Liver (tissue), 8 donors: ENCODE measurements at regions not wholly inside any gene's neighbourhood (a gene's known extent, or its start where the extent isn't known, plus 50 kb on each side); places are given as distances from the start of the nearest gene placed in this dataset.

Experiments used
- DNase-seq: peaks from one replicate; pipeline ENCODE4 v3.0.0-alpha.2; 2017; ENCODE audit warnings: low spot score
- H3K27ac ChIP-seq, 2 donors: one replicate each; pipeline ENCODE4 v1.7.0; 2013; ENCODE audit warnings: inconsistent platforms in 2 of 2, low read length in 2 of 2, control low read depth in 1 of 2, low read depth in 1 of 2, mild to moderate bottlenecking in 1 of 2
- H3K27me3 ChIP-seq, 4 donors: one replicate each; pipeline versions ENCODE4 v1.6.1 to v1.7.0; 2013; ENCODE audit warnings: low read length in 3 of 4, inconsistent platforms in 1 of 4, mild to moderate bottlenecking in 1 of 4, moderate library complexity in 1 of 4; ENCODE audit not compliant: control insufficient read depth in 4 of 4, insufficient read depth in 4 of 4
- H3K36me3 ChIP-seq, 4 donors: one replicate each; pipeline versions ENCODE4 v1.6.1 to v1.7.0; 2013; ENCODE audit warnings: low read length in 3 of 4, mild to moderate bottlenecking in 3 of 4, low read depth in 1 of 4, moderate library complexity in 1 of 4; ENCODE audit not compliant: control insufficient read depth in 4 of 4, insufficient read depth in 3 of 4
- H3K4me1 ChIP-seq, 4 donors: one replicate each; pipeline versions ENCODE4 v1.6.1 to v1.7.0; 2013; ENCODE audit warnings: low read length in 3 of 4, mild to moderate bottlenecking in 3 of 4, moderate library complexity in 1 of 4; ENCODE audit not compliant: control insufficient read depth in 4 of 4, insufficient read depth in 4 of 4
- H3K4me3 ChIP-seq, 3 donors: one replicate each; pipeline versions ENCODE4 v1.6.1 to v1.7.0; 2013; ENCODE audit warnings: low read length in 3 of 3, control low read depth in 1 of 3, low read depth in 1 of 3, mild to moderate bottlenecking in 1 of 3
- H3K9ac ChIP-seq, 2 donors: one replicate each; pipeline ENCODE4 v1.7.0; 2013; ENCODE audit warnings: low read length in 2 of 2, mild to moderate bottlenecking in 2 of 2, moderate library complexity in 2 of 2, control low read depth in 1 of 2, low read depth in 1 of 2
- H3K9me3 ChIP-seq, 4 donors: one replicate each; pipeline versions ENCODE4 v1.6.1 to v1.7.0; 2013; ENCODE audit warnings: low read length in 3 of 4; ENCODE audit not compliant: control insufficient read depth in 4 of 4
- ATF3 ChIP-seq: IDR thresholded peaks from 2 replicates; pipeline ENCODE4 v1.6.1; 2016; ENCODE audit warnings: antibody characterized with exemption
- CTCF ChIP-seq: fragments of 150-350 bp; IDR thresholded peaks from 2 replicates; pipeline ENCODE4 v1.5.1; 2017; ENCODE audit warnings: improper control_type of control experiment, low read depth, low read length; ENCODE audit not compliant: missing input control
- EGR1 ChIP-seq, 2 donors: IDR thresholded peaks; 2 replicates each; pipeline ENCODE4 v1.6.1; 2016 to 2018; ENCODE audit warnings: antibody characterized with exemption in 2 of 2, low read depth in 2 of 2
- FOXA1 ChIP-seq: IDR thresholded peaks from 2 replicates; pipeline ENCODE4 v1.6.1; 2016; ENCODE audit warnings: antibody characterized with exemption
- GABPA ChIP-seq, 2 donors: IDR thresholded peaks in 1 of 2; conservative IDR thresholded peaks in 1 of 2; 2 replicates each; pipeline ENCODE4 v1.6.1; 2016; ENCODE audit warnings: antibody characterized with exemption in 2 of 2, mild to moderate bottlenecking in 1 of 2, moderate library complexity in 1 of 2
- JUND ChIP-seq, 2 donors: IDR thresholded peaks; 2 replicates each; pipeline ENCODE4 v1.6.1; 2016; ENCODE audit warnings: antibody characterized with exemption in 2 of 2
- NR2F2 ChIP-seq: IDR thresholded peaks from 2 replicates; pipeline ENCODE4 v1.6.1; 2016; ENCODE audit warnings: antibody characterized with exemption
- RAD21 ChIP-seq, 2 donors: IDR thresholded peaks; 2 replicates each; pipeline ENCODE4 v1.6.1; 2016; ENCODE audit warnings: antibody characterized with exemption in 2 of 2, mild to moderate bottlenecking in 2 of 2
- RXRA ChIP-seq, 2 donors: IDR thresholded peaks; 2 replicates each; pipeline ENCODE4 v1.6.1; 2017 to 2018; ENCODE audit warnings: antibody characterized with exemption in 2 of 2, mild to moderate bottlenecking in 1 of 2
- SP1 ChIP-seq: IDR thresholded peaks from 2 replicates; pipeline ENCODE4 v1.6.1; 2018; ENCODE audit warnings: antibody characterized with exemption, mild to moderate bottlenecking
- TAF1 ChIP-seq: conservative IDR thresholded peaks from 2 replicates; pipeline ENCODE4 v1.6.1; 2016; ENCODE audit warnings: antibody characterized with exemption, mild to moderate bottlenecking
- YY1 ChIP-seq: IDR thresholded peaks from 2 replicates; pipeline ENCODE4 v1.6.1; 2016; ENCODE audit warnings: antibody characterized with exemption, mild to moderate bottlenecking
- WGBS: extraction: QIAGEN DNeasy Blood & Tissue Kit; methylation state at CpG from one replicate; pipeline ENCODE4 v1.1.7; 2013; 5-methylcytosine and 5-hydroxymethylcytosine counted together
- TF ChIP-seq, protein P1 (sequence below): IDR thresholded peaks from 2 replicates; pipeline ENCODE4 v1.6.1; 2016; ENCODE audit warnings: antibody characterized with exemption, mild to moderate bottlenecking
- TF ChIP-seq, protein P2 (sequence below): IDR thresholded peaks from 2 replicates; pipeline ENCODE4 v1.6.1; 2016; ENCODE audit warnings: antibody characterized with exemption
- donor health status: healthy.
- donor health status: healthy.
- donor health status: healthy.
- donor health status: healthy.
- donor health status: healthy.

GRCh38 chr6:40901322-40902055 lies 137.5 kb downstream of the UNC5CL start:
- Histone ChIP-seq H3K27me3 (no peaks in the 10 kb centered on the region), H3K9ac (no peak overlapping the region), H3K9me3 (no peaks in the 10 kb centered on the region), H3K4me1 (peaks cover 8 to 27% (median 16%) of the 10 kb centered on the region in 4 donors), H3K36me3 (no peaks in the 10 kb centered on the region), H3K4me3 (no peak overlapping the region), H3K27ac (no peak overlapping the region)
- no peak for DNase-seq
- WGBS: 83% methylated on average over 1 of the region's 1 CpG
- TF ChIP-seq, protein P1, sequence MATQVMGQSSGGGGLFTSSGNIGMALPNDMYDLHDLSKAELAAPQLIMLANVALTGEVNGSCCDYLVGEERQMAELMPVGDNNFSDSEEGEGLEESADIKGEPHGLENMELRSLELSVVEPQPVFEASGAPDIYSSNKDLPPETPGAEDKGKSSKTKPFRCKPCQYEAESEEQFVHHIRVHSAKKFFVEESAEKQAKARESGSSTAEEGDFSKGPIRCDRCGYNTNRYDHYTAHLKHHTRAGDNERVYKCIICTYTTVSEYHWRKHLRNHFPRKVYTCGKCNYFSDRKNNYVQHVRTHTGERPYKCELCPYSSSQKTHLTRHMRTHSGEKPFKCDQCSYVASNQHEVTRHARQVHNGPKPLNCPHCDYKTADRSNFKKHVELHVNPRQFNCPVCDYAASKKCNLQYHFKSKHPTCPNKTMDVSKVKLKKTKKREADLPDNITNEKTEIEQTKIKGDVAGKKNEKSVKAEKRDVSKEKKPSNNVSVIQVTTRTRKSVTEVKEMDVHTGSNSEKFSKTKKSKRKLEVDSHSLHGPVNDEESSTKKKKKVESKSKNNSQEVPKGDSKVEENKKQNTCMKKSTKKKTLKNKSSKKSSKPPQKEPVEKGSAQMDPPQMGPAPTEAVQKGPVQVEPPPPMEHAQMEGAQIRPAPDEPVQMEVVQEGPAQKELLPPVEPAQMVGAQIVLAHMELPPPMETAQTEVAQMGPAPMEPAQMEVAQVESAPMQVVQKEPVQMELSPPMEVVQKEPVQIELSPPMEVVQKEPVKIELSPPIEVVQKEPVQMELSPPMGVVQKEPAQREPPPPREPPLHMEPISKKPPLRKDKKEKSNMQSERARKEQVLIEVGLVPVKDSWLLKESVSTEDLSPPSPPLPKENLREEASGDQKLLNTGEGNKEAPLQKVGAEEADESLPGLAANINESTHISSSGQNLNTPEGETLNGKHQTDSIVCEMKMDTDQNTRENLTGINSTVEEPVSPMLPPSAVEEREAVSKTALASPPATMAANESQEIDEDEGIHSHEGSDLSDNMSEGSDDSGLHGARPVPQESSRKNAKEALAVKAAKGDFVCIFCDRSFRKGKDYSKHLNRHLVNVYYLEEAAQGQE: no peak
- TF ChIP-seq RXRA (IDR thresholded peaks at IDR 0.05) (no peak), NR2F2 (no peak), JUND (IDR thresholded peaks at IDR 0.05) (no peak), CTCF (no peak)

DNA sequence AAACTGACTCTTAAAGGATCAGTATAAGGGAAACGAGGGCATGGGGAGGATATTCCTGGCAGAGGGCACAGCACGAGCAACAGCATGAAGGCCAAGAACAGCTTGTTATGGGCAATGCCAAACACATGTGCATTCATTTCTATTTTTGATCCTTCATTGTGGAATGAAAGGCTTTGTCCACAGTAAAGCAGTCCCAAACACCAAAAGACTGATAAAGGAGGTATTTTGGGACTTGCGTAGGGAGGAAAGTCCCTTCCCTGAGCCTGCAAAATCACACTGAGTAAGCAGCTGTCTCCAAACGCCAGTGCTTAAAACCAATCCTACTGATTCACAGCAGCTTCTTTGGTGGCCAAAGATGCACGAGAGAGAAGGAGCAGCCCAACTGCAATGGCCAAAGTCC lies 138.2 kb downstream of the UNC5CL start:
- Histone ChIP-seq H3K4me1 (peaks cover 8 to 34% (median 21%) of the 10 kb centered on the region in 4 donors), H3K27me3 (no peaks in the 10 kb centered on the region), H3K9ac (no peak overlapping the region), H3K36me3 (no peaks in the 10 kb centered on the region), H3K27ac (no peak overlapping the region), H3K9me3 (no peaks in the 10 kb centered on the region), H3K4me3 (no peak overlapping the region)
- DNase-seq: no peak
- WGBS: 85% methylated on average over 5 of the region's 5 CpGs
- TF ChIP-seq ATF3 (no peak), FOXA1 (no peak), RXRA (IDR thresholded peaks at IDR 0.05) (no peak), RAD21 (IDR thresholded peaks at IDR 0.05) (no peak), TAF1 (no peak), YY1 (no peak), EGR1 (IDR thresholded peaks at IDR 0.05; ENCODE audit: low read depth in 2 of 2) (no peak), NR2F2 (no peak), GABPA (IDR thresholded peaks at IDR 0.05 in 1 of 2, conservative IDR thresholded peaks at IDR 0.05 in 1 of 2) (no peak), SP1 (no peak)
- TF ChIP-seq, protein P1: no peak
- TF ChIP-seq, protein P2, sequence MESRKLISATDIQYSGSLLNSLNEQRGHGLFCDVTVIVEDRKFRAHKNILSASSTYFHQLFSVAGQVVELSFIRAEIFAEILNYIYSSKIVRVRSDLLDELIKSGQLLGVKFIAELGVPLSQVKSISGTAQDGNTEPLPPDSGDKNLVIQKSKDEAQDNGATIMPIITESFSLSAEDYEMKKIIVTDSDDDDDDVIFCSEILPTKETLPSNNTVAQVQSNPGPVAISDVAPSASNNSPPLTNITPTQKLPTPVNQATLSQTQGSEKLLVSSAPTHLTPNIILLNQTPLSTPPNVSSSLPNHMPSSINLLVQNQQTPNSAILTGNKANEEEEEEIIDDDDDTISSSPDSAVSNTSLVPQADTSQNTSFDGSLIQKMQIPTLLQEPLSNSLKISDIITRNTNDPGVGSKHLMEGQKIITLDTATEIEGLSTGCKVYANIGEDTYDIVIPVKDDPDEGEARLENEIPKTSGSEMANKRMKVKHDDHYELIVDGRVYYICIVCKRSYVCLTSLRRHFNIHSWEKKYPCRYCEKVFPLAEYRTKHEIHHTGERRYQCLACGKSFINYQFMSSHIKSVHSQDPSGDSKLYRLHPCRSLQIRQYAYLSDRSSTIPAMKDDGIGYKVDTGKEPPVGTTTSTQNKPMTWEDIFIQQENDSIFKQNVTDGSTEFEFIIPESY: no peak
